Globus pallidus (tissue), 1 donor: ENCODE measurements at regions not wholly inside any gene's neighbourhood (a gene's known extent, or its start where the extent isn't known, plus 50 kb on each side); places are given as distances from the start of the nearest gene placed in this dataset.
"Not testable (repeated sequence)": the region's sequence is repeated elsewhere in the genome, so short reads cannot be mapped to it uniquely, and the experiment has no call there.

ENCODE experiments used
- DNase-seq: peaks from one replicate; pipeline ENCODE4 v3.0.0-alpha.2; 2015; ENCODE audit warnings: low spot score

DNA sequence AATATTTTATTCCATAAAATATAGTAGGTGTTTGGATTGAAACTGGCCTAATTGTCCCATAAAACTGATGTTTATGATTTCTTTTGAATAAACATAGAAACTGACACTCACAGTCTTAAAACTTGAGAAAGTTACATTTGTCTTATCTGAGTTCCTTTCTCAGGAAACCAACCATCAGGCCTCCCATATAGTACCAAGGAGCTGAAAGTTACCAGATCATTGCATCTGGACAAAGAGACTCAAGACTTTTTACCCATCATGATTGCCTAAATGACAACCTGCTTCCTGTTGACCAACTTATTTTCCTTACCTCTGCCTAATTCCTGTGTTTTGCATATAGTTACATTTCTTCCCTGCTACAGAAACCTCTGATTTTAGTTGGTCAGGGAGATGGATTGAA, 137.0 kb upstream of the XPO1 start:
- DNase-seq = no peak

DNA sequence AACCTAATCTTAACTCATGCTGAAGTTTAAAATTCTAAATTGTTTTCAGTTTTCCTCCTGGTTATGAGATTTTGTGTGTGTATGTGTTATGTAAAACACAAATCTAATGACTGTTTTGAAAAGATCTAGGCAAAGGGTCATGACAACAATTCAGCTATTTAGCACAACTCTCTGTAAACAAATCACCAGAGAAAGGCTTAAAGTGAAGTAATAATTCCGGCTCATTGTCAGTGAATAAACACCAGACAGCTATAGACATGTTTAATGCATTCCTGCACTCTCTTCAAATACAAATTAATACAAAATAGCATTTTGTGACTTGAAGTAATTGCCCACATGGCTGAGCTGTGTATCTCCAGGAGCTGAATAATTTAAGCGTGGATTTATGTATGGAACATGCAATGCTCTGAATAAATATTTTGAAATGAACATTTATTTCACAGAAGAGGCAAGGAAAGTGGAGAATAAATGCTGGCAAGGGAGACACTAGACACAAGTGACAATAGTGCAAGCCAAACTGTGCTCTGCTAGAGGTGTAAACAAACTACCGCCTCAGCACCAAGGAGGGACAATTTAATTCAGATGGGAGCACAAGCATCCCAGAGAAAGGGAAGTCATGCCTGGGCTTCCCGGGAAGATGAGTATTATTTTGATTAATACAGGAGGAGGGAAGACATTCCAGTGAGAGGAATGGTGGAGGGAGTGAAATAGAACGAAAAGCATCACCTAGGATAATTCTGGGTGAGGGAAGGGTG, 133.6 kb upstream of the XPO1 start:
- DNase-seq = peak; percentile 86

DNA sequence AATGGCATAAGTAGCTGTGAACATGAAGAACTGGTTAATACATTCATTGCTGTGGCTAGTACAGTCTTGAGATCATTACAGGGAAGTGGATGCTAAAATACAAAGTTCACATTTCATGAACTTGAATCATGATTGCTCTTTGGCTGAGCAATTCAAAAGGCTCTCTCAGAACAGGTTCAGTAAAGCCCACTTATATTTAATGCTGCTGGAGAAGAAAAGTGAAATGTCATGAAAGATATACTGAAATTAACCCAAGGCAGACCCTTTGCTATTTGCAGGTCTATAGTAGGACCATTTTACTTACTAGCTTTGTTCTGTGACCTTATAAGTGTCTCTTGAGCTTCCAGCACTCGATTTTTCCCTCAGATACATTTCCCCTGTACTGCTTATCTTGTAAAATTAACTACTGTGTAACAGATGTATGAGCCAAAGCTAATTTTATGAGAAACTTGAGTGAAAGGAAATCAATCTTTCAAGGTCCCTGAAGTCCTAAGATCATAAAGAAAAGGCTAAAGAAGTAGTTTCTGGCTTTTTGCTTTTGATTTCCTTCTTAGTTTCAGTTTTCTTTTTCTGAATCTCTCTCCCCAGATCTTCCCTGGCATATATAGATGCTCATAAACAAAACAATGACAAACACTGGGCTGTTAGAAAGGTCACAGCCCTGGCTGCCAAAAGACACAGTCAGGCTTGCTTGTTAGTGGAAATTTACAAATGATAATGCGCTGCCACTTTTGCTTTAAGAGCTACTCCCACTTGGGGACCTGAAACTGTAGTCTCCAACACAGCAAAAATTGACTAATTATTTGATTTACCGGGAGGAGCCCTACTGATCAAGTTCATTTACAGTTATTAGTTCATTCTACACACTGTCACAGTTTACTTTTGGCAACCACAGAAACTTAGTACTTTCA, 132.7 kb upstream of the XPO1 start:
- DNase-seq = peak; percentile 95

DNA sequence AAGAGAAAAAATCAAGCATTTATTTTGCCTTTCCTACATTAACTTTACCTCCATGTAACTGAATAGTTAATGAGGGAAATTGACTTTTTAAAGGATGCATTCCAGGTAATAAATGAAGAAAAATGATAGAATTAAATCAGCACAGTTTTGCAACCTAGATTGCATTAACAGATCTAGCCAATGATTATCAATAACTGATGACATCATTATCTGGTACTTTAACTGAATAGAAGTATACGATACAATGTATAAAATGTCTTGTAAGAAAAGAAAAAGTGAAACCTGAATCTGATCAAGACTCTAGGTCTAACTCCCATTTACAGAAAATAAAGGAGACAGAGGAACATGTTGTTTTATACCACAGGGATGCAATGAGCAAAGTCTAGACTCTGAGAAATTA, 126.0 kb upstream of the XPO1 start:
- no peak for DNase-seq

DNA sequence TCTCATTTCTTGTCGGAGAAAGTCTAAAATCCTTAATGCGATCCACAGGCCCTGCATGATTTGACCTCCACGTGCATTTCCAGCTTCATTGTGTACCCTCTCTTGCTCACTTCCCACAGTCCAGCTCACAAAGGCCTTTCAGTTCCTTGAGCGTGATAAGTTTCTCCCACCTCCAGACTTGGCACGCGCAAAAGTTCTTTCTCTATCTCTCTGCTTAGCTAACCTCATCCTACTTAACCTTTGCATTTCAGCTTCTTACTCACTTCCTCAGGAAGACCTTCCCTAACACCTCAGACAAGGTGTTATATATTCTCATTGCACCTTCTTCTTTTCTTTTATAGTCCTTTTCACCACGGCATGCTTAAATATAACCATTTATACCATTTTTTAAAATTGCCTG, 124.8 kb upstream of the XPO1 start:
- no peak for DNase-seq

DNA sequence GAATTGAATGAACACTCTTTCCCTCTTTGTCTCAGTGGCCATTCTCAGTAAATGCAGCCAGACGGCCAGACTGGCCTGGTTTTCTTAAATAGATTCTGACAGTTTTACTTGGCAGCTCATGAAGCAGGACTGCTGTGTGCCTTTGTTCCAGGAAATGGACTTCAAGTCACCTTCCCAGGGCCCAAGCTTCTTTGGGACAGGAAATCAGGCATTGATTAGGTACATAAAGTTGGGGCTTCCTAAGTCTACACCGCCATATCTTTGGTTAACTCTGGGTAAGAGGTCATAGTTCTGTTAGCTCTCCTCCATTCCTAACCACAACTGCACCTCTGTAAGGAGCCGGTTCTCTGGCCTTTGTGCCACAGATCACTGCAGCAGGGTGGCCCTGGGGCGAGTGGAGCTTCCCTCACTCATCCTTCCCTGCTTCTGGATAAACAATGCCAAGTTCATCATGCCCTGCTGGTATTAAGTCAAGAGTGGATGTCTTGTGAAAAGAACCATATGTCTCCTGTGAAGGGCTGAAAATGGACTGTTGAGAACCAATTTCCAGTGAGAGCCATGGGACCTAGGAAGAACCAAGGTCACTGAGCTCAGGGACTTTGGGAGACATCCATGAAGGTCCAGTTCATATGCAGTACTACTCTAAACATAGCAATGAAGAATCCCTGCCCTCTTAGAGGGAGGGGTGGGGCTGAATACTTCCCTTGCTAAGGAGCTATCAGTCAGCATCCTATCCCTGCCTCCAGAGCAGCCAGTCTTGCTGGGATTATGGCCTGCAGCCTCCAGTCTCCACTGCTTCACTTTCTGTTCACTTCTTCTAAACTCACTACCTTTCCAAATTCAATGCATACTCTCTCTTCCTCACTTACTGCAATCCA, 122.6 kb upstream of the XPO1 start:
- no peak for DNase-seq

DNA sequence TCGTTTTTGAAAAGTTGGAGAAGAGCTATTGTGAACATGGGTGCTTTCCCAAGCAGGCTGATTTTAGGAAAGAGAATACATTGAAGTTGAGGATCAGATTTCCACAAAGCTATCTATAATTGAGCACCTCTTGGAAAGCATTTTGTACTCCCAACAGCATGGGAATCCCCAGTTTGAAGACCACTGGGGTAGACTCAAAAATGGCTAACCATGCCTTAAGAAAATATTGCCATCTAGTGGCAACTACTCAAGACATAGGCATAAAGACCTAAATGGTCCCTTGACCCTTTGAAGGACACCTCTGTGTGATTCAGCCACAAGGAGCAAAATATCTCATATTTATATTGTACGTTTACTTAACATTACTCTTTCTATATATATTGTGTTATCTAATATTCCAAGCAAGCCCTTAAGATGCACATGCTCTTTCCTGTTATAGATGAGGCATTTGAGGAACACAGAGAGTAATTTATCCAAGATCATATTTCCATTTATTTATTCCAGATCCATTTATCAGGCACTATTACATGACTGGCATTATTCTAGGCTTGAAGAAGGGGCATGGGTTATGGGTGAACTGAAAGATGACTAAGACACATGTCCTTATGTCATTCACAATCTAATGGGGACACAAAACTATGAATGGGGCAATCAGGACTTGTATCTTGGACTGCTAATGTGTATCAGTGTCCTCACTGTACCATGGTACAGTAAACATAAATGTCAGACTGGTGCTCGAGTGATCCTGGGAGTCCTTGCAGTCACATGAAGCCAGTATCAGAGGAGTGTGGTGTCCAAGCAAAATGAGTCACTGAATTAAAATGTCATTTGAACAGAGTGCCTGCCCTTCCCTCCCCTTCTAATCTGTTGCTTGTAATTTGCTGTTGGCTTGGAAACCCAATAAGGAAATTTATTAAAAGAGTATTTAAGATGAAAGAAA, 121.0 kb upstream of the XPO1 start:
- peak; percentile 47 for DNase-seq

DNA sequence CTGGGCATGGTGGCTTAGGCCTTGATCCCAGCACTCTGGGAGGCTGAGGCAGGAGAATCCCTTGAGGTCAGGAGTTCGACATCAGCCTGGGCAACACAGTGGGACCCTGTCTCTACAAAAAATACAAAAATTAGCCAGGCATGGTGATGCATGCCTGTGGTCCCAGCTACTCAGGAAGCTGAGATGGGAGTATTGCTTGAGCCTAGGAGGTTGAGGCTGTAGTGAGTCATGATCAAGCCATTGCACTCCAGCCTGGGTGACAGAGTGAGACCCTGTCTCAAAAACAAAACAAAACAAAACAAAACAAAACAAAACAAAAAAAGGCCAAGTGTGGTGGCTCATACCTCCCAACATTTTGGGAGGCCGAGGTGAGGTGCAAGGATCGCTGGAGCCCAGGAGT, 111.8 kb upstream of the XPO1 start:
- not testable (repeated sequence) for DNase-seq

DNA sequence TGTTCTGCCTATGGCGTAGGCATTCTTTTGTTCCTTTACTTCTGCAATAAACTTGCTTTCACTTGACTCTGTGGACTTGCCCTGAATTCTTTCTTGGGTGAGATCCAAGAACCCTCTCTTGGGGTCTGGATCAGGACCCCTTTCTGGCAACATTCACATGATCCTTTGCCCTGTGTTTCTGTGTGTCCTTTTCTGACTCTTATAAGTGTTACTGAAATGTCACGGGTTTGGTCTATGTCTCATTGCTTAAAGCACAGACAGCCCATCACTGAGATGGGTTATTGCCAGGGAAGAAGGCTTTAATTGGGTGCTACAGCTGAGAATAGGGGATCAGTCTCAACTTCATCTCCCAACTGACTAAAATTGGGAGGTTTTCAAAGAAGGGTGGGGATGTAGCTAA, 110.9 kb upstream of the XPO1 start:
- no peak for DNase-seq

DNA sequence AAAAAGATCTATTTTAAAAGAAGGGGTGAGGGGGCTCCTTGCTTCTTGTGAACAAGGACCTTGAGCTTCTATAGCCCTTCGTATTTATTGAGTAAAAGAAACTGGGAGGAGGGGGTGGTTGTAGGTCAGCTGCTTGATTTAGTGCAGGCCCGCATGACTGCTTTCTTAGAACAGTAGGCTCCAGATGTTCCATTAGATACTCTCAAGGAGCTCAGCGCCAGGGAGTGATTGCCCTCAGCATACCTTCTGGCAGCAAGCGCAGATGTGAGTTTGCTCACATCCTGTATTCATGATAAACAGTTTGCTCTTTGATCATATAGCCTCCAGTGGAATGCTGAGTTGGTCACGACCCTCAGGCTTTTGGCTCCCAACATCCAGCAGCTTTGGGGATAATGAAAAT, 108.9 kb upstream of the XPO1 start:
- DNase-seq = no peak

DNA sequence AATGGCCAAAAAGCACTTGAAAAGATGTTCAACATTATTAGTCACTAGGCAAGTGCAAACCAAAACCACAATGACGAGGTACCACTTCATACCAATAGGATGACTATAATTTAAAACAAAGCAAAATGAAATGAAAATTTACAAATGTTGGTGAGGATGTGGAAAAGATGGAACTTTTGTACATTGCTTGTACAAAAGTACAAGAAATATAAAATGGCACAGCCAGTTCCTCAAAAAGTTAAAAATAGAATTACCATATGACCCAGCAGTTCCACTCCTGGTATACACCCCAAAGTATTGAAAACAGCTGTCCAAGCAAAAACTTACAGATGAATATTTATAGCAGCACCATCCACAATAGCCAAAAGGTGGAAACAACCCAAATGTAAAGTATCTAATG, 107.8 kb upstream of the XPO1 start:
- DNase-seq = no peak

DNA sequence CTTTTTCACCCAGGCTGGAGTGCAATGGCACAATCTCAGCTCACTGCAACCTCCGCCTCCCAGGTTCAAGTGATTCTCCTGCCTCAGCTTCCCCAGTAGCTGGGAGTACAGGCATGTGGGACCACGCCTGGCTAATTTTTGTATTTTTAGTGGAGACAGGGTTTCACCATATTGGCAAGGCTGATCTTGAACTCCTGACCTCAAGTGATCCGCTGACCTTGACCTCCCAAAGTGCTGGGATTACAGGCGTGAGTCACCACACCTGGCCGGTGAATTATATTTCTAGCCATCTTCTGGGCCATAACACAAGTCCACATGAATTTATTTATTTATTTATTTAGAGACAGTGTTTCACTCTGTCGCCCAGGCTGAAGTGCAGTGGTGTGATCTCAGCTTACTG, 105.0 kb upstream of the XPO1 start:
- DNase-seq = not testable (repeated sequence)

DNA sequence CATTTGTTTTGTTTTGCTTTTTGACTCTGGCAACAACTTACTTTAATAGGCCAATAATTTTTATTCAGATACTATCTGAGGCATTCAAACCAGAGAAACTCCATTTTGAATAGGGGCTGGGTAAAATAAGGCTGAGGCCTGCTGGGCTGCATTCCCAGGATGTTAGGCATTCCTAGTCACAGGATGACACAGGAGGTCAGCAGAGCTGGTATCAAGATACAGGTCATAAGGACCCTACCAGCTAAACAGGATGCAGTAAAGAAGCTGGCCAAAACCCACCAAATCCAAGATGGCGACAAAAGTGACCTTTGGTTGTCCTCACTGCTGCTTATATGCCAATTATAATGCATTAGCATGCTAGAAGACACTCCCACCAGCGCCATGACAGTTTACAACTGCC, 102.2 kb upstream of the XPO1 start:
- DNase-seq = no peak

DNA sequence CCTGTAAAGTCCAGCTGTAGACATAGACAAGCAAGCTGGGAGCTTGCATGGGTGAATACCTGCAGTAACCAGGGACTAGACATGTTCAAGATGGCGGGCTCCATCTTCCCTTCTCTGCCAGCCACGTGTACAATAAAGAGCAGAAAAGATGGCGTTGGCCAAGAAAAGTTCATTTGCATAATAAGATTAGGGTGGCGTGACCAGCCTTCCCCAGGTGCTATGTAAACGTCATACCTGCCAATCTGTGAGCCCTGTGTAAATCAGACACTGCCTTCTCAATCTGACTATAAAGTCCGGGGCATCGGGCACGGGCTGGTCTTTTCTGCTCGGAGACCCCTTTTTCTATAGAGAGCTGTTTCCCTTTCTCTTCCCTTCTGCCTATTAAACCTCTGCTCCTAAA, 101.6 kb upstream of the XPO1 start:
- DNase-seq = no peak

DNA sequence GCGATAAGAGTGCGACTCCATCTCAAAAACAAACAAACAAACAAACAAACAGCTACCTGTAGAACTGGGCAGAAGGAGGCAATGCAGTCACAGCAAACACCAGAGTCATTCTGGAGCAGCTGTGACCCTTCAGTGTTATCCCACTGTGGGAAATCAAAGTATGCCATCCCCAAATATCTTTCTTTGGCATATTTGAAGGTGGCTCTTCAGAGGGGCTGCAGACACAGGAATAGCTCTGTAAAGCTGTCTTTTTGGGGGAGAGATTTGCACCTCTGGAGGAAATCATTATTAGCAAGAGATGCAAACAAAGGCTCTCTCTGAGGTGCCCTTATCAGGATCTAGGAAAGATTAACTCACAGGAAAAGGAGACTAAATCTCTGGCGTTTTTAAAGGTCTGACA, 98.5 kb upstream of the XPO1 start:
- DNase-seq = no peak

DNA sequence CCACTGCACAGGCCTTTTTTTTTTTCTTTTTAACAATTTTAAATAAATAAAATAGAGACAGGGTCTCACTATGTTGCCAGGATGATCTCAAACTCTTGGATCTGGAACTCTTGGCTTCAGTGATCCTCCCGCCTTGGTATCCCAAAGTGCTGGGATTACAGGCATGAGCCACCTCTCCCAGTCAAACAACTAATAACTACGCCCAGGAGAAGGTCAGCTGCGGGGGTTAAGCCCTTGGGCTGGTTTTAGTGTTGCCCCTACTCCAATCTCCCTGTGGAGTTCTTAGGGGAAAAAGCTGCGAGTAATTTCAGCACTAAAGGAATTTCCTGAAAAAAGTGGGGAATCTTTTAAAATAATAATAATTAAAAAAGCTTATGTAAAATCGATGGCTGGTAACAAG, 96.4 kb upstream of the XPO1 start:
- DNase-seq = no peak

DNA sequence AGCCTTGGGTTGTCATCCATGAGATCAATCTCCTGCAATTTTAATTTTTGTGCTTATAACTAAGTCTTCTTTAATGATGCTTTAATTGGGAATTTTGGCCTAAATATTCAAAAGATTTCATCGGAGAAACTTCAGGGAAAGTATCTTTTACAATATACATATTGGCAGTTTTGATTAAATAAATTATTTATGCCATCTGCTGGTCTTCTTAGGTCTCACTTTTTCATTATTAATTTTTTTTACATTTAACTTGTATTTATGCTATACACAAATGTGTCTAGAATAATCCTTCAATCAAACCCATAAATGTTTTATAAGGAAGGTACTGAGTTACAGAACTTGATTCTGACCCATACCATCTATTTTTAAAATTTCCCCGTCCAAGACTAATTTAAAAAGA, 95.1 kb upstream of the XPO1 start:
- DNase-seq = no peak

DNA sequence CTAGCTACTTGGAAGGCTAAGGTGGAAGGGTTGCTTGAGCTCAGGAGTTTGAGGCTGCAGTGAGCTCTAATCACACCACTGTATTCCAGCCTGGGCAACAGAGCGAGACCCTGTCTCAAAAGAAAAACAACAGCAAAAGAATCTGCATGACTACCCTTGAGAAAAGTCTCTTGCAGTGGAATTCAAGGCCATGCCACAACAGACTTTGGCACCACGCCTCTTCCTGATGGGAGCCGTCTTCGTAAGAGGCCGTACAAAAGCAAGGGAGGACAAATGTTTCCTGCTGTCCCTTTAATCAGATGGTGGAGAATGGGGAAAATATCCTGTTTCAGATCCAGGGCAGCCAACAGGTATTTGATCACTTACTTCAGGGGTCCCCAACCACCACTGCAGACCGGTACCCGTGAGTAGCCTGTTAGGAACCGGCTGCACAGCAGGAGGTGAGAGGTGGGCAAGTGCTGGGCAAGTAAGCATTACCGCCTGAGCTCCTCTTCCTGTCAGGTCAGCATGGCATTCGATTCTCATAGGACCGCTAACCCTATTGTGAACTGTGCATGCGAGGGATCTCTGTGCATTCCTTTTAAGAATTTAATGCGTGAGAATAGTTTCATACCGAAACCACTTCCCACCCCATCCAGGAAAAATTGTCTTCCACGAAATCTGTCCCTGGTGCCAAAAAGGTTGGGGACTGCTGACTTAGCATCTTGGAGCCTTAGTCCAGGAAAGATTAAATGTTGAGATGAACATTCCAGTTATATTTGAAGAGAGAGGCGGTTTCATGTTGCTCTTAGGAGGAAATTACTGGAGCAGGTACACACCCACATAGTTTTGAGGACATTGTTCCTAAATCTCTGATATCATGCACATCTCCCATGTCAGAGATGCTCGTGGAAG, 94.4 kb upstream of the XPO1 start:
- no peak for DNase-seq

DNA sequence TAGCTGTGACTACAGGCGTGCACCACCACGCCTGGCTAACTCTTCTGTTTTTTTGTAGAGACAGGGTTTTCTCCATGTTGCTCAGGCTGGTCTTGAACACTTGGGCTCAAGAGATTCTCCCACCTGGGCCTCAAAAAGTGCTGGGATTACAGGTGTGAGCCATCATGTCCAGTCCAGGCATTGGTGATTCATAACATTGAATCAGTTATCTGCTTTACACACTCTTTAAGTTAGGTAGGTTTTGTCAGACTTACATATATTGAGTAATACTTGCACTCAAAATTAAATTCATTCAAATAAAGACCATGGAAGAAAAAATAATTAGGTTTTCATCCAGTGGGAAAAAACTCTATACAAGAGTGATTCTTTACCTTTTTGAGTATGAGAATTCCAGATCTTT, 93.2 kb upstream of the XPO1 start:
- no peak for DNase-seq

DNA sequence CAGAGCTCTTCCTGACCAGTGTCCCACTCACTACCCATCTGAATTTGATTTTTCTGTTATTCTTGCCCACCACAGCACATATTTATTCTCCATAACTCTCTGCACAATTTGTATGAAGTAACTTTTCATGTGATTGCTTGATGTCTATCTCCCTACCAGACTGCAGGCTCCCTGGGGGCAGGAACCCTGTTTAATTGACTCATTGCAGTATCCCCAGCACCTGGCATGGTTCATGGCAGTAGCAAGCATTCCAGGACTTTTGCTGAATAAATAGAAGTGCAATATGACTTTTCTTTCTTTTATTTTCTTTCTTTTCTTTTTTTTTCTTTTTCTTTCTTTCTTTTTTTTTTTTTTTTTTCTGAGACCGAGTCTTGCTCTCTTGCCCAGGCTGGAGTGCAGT, 88.7 kb upstream of the XPO1 start:
- no peak for DNase-seq
